GM18868 (cell line): ENCODE measurements at regions not wholly inside any gene's neighbourhood (a gene's known extent, or its start where the extent isn't known, plus 50 kb on each side); places are given as distances from the start of the nearest gene placed in this dataset.
"Not testable (repeated sequence)": the region's sequence is repeated elsewhere in the genome, so short reads cannot be mapped to it uniquely, and the experiment has no call there.

Experiments used
- ATAC-seq: cut with Tn5 transposase; IDR thresholded peaks from one replicate; pipeline ENCODE4 v1.9.1; 2021; ENCODE audit warnings: mild to moderate bottlenecking, moderate library complexity; ENCODE audit not compliant: unreplicated experiment

DNA sequence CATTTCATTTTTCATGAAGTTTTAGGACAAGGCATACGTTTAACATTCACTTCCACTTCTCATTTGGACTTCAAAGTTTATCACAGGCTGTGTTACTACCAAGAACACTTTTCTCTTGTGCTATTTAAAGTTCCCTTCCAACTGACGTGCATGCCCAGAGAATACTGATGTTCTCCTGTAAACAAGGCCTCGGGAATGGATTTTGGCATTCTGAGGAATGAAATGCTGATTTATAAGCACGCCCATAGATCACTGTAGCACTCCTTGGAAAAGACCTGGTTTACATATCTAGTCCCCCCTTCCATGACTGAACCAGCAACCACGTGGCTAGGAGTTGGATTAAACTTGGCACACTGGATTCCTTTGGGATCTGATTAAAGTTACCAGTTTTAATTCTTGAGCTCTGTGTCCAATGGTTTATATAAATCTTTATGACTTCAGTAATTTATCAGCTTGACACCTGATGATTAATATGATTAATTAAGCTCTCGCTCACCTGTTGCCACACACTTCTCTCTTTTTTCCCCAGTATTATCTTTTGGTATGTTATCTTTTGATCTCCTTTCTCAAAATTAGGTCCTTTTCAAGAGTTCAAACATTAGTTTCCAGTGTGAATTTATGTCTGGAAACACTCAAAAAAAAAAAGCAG, 122.4 kb upstream of the HAND2 start:
- no peak for ATAC-seq

DNA sequence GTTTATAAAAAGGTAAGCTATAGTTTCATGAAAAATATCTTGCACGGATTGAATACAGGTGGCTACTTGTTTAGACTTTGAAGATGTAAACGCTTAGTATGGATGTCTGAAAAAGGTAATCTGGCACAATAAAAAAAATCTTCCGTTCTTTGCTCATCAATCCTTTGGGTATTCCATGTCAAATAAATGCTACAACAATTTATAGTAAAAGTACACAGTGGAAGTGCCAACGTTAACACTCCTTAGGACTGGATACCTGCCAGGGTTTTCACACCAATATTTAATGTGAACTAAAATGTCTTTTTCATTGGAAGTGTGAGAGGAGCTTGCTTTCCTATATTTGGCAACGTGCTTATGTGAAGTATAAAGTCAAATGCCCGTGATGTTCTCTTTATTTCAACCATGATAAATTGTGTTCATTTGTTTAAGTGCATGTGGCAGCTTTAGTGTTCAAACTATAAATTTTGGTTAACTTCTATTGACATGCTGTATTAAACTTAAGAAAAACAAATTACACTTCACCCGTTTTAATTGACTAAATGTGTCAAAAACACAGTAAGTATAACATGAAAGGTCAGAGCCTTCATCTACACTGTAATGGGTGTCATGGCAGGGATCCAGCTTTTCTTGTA, 121.7 kb upstream of the HAND2 start:
- ATAC-seq, result no peak

DNA sequence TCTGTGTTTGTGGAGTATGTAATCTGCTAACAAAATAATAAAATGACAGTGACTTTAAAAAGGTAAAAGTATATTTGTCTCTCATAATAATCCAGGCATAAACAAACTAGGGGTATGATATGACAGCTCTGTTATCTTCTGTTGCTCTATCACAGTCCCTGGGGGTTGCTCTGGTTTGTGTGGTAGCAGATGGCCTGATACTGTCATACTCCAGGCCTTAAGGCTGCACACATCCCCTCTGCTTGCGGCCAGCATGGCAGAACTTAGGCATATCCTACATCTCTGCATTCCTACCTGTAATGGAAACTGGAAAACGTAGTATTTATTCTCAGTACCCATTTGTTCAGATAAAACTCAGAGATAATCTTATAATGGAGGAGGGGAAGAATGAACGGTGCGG, 117.9 kb upstream of the HAND2 start:
- no peak for ATAC-seq

DNA sequence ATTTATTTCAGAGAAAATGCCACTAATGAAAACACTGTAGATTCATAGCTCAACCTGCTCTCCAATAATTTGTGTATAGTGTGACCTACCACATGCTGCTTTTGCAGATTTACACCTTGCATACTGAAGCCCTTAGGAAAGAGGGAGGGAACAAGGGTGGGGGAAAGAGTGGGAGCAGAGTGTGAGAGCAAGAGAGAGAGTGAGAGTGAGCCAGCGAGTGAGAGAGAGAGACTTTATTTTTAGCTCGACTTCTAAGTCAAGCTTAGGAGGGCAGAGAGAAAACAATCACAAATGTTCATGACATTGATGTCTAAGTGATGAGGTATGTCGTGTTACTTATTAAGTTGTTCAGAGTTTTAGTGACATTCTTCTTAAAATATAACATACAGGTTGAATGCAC, 112.5 kb upstream of the HAND2 start:
- ATAC-seq, result no peak

DNA sequence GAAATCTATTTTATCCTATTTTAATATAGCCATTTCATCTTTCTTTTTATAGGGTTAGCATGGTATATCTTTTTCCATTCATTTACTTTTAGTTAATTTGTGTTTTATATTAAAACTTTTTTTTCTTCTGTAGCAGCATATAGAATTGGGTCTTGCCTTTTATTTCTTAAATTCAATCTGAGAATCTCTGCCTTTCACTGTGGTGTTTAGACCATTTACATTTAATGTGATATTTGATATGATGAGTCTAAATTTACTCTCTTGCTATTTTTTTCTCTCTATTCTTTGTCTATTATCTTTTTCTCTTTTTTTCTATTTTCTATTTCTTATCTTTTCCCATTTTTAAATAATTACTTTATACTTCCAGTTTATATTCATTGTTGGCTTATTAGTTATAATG, 105.4 kb upstream of the HAND2 start:
- no peak for ATAC-seq

DNA sequence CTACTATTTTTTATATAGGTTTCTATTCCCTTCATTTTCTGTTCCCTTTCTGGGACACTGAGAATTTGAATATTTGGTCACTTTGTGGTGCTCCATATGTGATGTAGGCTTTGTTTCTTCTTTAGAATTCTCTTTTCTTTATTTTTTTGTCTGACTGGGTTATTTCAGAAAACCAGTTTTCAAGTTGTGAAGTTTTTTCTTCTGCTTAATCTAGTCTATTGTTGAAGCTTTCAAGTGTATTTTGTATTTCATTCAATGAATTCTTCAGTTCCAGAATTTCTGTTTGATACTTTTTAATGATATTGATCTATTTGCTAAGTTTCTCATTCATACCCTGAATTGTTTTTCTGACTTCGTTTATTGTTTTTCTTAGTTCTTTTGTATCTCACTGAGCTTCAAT, 96.2 kb upstream of the HAND2 start:
- no peak for ATAC-seq

DNA sequence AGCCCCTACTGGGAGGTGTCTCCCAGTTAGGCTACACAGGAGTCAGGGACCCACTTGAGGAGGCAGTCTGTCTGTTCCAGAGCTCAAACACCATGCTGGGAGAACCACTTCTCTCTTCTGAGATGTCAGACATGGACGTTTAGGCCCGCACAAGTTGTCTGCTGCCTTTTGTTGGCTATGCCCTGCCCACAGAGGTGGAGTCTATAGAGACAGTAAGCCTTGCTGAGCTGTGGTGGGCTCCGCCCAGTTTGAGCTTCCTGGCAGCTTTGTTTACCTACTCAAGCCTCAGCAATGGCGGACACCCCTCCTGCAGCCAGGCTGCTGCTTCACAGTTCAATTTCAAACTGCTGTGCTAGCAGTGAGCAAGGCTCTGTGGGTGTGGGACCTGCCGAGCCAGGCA, 88.6 kb upstream of the HAND2 start:
- not testable (repeated sequence) for ATAC-seq

DNA sequence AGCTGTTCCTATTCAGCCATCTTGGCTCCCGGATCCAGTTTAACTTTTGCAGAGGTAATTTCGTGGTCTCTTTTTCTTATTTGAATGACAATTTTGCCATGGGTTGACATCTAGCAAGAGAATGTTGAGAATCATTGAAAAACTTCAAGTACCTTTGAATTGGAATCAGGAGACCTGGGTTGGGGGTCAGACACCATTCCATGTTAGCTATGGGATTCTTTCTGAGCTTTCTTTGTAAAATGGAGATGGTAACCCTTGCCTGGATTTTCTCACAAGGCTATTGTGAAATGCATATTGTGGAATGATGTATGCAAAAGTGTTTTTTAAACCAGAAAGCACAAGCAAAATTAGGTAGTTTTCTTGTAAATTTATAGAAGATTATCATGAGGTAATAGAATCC, 79.1 kb upstream of the HAND2 start:
- ATAC-seq, result no peak

DNA sequence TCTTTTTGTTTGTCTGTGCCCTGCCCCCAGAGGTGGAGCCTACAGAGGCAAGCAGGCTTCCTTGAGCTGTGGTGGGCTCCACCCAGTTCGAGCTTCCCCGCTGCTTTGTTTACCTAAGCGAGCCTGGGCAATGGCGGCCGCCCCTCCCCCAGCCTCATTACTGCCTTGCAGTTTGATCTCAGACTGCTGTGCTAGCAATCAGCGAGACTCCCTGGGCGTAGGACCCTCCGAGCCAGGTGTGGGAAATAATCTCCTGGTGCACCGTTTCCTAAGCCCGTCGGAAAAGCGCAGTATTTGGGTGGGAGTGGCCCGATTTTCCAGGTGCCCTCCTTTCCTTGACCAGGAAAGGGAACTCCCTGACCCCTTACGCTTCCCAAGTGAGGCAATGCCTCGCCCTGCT, 78.6 kb upstream of the HAND2 start:
- not testable (repeated sequence) for ATAC-seq

DNA sequence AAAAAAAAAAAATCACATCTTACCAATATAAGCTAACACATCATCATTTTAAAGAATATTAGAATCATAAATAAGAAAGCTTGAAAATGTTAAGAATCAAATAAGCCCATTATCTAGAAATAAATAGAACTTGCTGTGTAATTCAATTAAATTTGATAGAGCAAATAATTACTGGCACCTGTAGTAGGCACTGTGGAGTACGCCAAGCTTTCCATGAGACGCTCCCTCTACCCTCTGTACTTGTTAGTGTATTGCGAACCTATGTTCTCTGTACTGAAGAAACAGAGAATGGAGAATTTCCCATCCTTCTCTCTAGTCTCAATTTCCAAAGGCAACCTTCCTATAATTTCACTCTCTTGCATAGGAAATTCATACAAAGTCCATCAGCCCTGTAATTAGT, 61.7 kb upstream of the HAND2 start:
- ATAC-seq, result no peak

DNA sequence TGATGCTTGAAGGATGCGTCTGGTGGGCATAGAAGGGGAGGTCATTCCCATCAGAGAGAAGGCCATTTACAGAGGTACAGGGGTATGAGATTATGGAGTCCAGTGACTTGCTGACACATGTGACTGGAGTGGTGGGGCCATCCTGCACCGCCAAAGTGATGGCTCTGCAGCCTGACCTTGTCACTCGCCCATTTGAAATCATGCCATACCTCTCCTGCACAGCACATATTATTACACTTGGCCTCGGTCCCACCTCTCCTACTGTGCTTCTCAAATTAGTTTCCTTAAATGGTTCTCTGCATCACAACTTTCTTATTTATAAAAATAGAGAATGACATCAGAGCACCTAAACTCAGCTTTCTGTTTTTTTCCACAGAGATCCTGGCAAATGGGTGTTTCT, 60.7 kb upstream of the HAND2 start:
- ATAC-seq, result no peak

DNA sequence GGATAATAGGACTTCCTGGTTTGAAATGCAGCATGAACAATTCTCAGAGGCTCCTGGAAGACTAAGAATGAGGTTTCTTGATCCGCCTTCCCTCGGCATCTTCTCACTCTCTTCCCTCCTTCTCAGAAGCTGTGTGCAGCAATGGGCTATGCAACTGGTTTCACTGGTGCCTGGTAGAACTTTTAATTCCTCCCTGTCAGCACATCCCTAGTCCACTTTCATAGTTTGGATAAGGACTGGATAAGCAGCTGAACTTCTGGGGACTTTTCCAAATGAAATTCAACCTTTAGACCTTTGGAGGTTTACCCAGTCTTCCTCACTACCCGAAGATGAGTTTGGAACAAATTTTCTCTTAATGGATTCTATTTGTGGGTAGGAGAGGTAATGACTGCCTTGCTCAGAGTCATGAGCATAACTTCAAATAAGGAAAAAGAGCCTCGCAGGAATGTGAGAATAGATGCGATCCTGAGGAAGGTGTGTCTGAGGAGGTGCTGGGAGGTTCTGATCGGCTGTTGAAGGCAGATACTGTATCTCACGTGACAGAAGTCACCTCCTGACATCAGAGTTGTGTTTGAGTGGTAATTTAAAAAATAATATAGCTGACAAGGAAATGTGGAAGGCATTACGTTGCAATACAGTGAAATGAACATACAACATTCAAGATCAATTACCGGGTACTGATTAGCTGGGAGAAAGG, 56.0 kb upstream of the HAND2 start:
- ATAC-seq, result no peak

DNA sequence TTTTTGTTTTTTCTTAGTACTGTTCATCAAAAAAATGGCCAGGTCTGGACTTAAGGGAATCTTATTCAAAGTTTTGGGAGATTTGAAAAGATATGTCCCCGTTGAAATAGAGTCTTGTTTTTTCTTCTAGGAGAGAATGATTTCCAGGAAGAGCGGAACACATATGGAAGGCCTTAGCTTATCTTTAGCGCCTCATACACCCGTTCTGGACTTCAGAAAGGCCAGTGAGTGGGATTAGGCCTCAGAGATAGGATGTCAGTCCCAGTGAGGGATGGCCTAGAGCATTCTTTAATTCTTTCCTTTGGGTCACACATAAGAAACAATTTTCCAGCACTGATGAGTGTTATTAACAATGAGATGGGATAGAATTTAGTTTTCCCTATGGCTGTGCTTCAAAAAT, 54.5 kb upstream of the HAND2 start:
- no peak for ATAC-seq
